ENCODE measurements at regions not wholly inside any gene's neighbourhood (a gene's known extent, or its start where the extent isn't known, plus 50 kb on each side); places are given as distances from the start of the nearest gene placed in this dataset.

DNA sequence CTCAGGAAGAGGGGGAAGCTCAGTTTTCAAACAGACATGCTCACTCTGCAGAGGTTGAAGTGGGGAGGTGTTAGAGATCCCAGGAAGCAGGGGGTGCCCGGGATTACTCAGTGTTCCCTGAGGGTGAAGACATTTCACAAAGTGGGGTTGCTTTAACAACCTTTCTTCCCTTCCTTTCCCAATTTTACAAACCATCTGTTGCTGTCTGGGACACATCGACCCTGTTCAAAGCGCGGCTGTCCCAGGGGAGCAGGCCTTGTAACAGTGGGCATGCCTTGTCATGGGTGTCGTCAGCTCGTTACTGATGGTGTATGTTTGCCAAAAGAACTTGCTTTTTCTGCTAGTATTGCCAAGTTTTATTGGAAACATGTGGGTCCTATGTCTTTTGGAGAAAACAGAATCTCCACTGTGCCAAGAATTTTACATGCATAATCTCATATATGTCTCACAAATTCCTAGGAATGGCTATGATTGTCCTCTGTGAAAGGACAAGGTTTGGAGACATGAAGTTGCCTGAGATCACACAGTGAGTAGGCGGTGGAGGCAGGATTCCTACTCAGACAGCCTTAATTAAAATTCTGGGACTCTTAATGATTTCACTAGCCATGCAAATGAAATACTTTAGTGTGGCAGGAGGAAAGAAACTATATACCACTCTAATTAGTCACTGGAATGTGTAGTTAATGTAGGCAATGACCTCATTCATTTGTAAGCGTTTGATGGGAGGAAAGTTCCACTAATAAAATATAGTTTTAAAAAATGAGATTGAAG, 198.9 kb downstream of the NXNL2 start:
- no peak for TF ChIP-seq FOXM1 (IDR thresholded peaks at IDR 0.05; ENCODE audit: borderline replicate concordance, low read depth)
- TF ChIP-seq EP300 (IDR thresholded peaks at IDR 0.05; ENCODE audit: borderline replicate concordance): no peak
- no peak for TF ChIP-seq TEAD4 (IDR thresholded peaks at IDR 0.05)
- TF ChIP-seq USF1 (IDR thresholded peaks at IDR 0.05): no peak
- no peak for TF ChIP-seq NFIC (IDR thresholded peaks at IDR 0.05)
- no peak for TF ChIP-seq MAX (IDR thresholded peaks at IDR 0.05)
- TF ChIP-seq CREB1 (IDR thresholded peaks at IDR 0.05; ENCODE audit: low read depth): no peak
- TF ChIP-seq EGR1 (IDR thresholded peaks at IDR 0.05): no peak
- TF ChIP-seq YY1 (IDR thresholded peaks at IDR 0.05; ENCODE audit: low read depth): no peak
- no peak for TF ChIP-seq RAD21 (IDR thresholded peaks at IDR 0.05; ENCODE audit: low read depth)
- no peak for TF ChIP-seq REST (IDR thresholded peaks at IDR 0.05; ENCODE audit: low read depth)
- no peak for TF ChIP-seq TAF1 (IDR thresholded peaks at IDR 0.05; ENCODE audit: low read depth)
